Thoracic aorta (tissue), 2 donors: ENCODE measurements at regions not wholly inside any gene's neighbourhood (a gene's known extent, or its start where the extent isn't known, plus 50 kb on each side); places are given as distances from the start of the nearest gene placed in this dataset.
"Not testable (repeated sequence)": the region's sequence is repeated elsewhere in the genome, so short reads cannot be mapped to it uniquely, and the experiment has no call there.

Experiments
- ATAC-seq: fragments of 150-250 bp; one replicate; pipeline ENCODE4 v1.8.0; 2017; ENCODE audit warnings: low read depth; ENCODE audit not compliant: insufficient number of reproducible peaks, low FRiP score
- DNase-seq: peaks from one replicate; pipeline ENCODE4 v3.0.0-alpha.2; 2020; ENCODE audit warnings: low spot score
- H3K27ac ChIP-seq, 2 donors: fragments of 200-600 bp; sonication (generic); 1 replicate in 1 of 2; 2 replicates in 1 of 2; pipeline ENCODE4 v1.5.1; 2016; ENCODE audit warnings: mild to moderate bottlenecking in 2 of 2, moderate library complexity in 2 of 2
- H3K27me3 ChIP-seq: fragments of 200-600 bp; sonication (generic); replicated peaks from 2 replicates; pipeline ENCODE4 v1.6.0; 2016; ENCODE audit warnings: mild to moderate bottlenecking; ENCODE audit not compliant: insufficient read depth
- H3K36me3 ChIP-seq: fragments of 200-600 bp; sonication (generic); one replicate; pipeline ENCODE4 v1.5.1; 2016
- H3K4me1 ChIP-seq, 2 donors: fragments of 200-600 bp; sonication (generic); 1 replicate in 1 of 2; 2 replicates in 1 of 2; pipeline versions ENCODE4 v1.5.1 to v1.6.0; 2016; ENCODE audit warnings: low read depth in 2 of 2, mild to moderate bottlenecking in 1 of 2; ENCODE audit not compliant: control insufficient read depth in 1 of 2
- H3K4me3 ChIP-seq: fragments of 200-600 bp; sonication (generic); 2 replicates; pipeline ENCODE4 v1.5.1; 2016; ENCODE audit warnings: mild to moderate bottlenecking
- H3K9me3 ChIP-seq: fragments of 200-600 bp; sonication (generic); 2 replicates; pipeline ENCODE4 v1.5.1; 2016
- TF ChIP-seq, protein P1 (sequence below): fragments of 200-600 bp; sonication (generic); IDR thresholded peaks from one replicate; pipeline ENCODE4 v1.5.1; 2019; ENCODE audit warnings: antibody characterized with exemption

DNA sequence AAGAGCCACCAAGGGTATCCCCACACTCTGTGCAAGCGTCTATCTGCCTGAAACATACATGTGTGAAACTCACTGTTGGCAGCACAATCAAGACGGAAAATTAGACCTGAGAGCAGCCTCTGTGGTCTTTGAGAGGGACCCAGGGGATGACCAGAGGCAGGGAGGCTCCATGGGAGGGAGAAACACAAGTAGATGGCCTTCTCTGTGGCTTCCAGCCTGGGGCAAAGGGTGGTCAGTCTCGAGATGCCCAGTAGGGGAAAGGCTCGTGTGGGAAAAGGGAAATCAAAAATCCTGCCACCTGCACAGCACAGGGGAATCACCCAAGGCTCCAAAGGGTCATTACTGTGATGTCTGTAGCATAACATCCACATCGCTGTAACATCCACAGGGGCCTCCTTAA, 823.3 kb downstream of the KCNJ18 start:
- no peaks in the 10 kb centered on the region for H3K36me3 ChIP-seq
- H3K4me3 ChIP-seq = no peak overlapping the region
- DNase-seq (no peak), ATAC-seq (no peak)
- no peaks in the 10 kb centered on the region for H3K4me1 ChIP-seq
- H3K9me3 ChIP-seq = no peaks in the 10 kb centered on the region
- H3K27me3 ChIP-seq = no peaks in the 10 kb centered on the region
- no peak overlapping the region for H3K27ac ChIP-seq
- TF ChIP-seq, protein P1, sequence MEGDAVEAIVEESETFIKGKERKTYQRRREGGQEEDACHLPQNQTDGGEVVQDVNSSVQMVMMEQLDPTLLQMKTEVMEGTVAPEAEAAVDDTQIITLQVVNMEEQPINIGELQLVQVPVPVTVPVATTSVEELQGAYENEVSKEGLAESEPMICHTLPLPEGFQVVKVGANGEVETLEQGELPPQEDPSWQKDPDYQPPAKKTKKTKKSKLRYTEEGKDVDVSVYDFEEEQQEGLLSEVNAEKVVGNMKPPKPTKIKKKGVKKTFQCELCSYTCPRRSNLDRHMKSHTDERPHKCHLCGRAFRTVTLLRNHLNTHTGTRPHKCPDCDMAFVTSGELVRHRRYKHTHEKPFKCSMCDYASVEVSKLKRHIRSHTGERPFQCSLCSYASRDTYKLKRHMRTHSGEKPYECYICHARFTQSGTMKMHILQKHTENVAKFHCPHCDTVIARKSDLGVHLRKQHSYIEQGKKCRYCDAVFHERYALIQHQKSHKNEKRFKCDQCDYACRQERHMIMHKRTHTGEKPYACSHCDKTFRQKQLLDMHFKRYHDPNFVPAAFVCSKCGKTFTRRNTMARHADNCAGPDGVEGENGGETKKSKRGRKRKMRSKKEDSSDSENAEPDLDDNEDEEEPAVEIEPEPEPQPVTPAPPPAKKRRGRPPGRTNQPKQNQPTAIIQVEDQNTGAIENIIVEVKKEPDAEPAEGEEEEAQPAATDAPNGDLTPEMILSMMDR = no peak

DNA sequence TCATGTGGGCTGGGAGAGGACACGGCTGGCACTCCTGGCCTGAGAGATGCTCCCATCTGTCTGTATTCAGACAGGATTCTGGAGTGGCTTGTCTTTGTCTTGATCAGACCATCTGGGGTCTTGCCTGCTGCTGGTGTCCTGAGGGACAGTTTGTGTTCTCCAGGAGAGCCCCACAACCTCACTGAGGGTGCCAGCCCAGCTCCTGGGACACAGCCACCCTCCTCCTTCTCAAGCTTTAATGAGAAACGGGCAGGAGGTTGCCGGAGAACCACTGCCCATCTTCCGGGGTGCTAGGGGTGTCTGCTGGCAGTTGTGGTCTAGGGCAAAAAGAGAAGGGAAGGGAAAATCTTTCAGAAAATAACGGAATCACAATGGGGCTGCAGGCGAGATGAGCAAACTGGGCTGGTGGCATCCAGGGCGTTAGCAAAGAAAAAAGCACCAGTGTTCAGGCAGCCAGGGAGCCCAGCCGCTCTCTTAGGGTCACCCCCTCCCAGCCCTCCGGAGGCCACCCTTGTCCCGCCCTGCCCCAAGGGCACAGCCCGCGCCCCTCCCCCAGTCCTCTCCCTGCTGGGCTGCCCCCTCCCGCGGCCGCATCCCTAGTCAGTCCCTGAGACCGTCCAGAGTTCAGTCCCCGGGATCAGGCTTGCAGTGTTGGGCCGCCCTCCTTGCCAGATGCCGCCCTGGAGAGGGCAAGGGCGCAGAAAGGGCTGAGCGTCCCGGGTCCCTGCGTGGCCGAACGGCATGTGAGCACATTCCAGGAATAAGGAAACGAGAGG, 824.7 kb downstream of the KCNJ18 start:
- ATAC-seq (no peak), DNase-seq (no peak)
- H3K4me3 ChIP-seq = no peak overlapping the region
- H3K4me1 ChIP-seq = no peaks in the 10 kb centered on the region
- no peaks in the 10 kb centered on the region for H3K9me3 ChIP-seq
- TF ChIP-seq, protein P1 = no peak
- no peaks in the 10 kb centered on the region for H3K27me3 ChIP-seq
- H3K27ac ChIP-seq = no peak overlapping the region
- H3K36me3 ChIP-seq = no peaks in the 10 kb centered on the region

DNA sequence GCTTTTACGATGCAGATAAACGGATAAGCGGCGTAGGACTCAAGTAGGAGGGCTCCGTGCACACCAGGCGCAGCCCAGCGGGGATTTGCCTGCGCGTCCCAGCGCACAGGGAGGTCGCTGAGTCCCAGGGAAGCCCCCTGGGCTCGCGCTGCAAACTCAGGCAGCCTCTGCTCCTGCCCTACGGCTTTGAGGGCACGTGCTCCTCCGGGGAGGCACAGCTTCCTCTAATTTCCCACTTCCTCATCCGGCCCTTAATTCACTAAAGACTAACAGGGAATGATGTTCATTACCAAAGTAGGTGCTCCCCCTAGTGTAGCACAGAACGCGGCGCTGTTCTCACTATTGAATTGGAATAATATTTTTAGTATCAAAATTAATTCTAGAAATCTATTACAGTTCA, 825.4 kb downstream of the KCNJ18 start:
- ATAC-seq = no peak
- Histone ChIP-seq H3K4me1 (no peaks in the 10 kb centered on the region), H3K27ac (no peak overlapping the region), H3K4me3 (no peak overlapping the region), H3K36me3 (no peaks in the 10 kb centered on the region), H3K27me3 (no peaks in the 10 kb centered on the region), H3K9me3 (no peaks in the 10 kb centered on the region)
- no peak for DNase-seq
- TF ChIP-seq, protein P1 = no peak

DNA sequence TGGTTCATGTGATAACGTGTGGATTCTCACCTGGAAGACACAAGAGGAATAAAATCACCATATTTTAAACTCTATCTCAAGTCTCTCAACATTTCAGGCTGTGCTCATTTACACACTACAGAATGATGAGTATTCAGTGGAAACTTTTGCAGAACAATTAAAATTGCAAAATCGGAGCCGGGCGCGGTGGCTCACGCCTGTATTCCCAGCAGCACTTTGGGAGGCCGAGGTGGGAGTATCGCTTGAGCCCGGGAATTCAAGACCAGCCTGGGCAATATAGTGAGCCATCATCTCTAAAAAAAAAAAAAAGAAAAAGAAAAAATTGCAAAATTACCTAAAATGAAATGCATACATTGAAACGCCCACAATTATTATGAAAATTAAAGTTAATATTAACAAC, 825.9 kb downstream of the KCNJ18 start:
- Histone ChIP-seq H3K4me3 (no peak overlapping the region), H3K27me3 (no peaks in the 10 kb centered on the region), H3K36me3 (no peaks in the 10 kb centered on the region), H3K4me1 (no peaks in the 10 kb centered on the region), H3K9me3 (no peaks in the 10 kb centered on the region), H3K27ac (no peak overlapping the region)
- ATAC-seq = no peak
- TF ChIP-seq, protein P1 = no peak
- DNase-seq = no peak

DNA sequence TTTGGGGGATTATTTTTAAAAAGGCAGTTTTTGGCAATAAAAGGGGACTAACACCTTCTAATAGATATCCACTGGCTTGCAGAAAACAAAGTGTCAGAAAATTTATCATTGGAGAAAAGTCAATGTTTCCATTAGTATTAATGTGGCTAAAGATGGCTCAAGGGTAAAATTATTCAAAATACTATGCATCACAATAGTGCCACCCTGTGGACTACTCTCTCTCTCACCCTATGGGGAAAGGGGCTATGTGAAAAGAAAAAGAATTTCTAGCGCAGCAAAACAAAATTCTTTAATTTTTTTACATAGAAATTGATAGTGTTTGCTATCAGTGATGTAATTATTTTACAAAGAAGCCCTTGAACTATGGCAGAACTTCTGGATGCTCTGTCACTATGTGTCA, 856.5 kb downstream of the KCNJ18 start:
- not testable (repeated sequence) for H3K9me3 ChIP-seq, ATAC-seq, H3K4me1 ChIP-seq, H3K27ac ChIP-seq, H3K27me3 ChIP-seq, DNase-seq, H3K36me3 ChIP-seq, H3K4me3 ChIP-seq

DNA sequence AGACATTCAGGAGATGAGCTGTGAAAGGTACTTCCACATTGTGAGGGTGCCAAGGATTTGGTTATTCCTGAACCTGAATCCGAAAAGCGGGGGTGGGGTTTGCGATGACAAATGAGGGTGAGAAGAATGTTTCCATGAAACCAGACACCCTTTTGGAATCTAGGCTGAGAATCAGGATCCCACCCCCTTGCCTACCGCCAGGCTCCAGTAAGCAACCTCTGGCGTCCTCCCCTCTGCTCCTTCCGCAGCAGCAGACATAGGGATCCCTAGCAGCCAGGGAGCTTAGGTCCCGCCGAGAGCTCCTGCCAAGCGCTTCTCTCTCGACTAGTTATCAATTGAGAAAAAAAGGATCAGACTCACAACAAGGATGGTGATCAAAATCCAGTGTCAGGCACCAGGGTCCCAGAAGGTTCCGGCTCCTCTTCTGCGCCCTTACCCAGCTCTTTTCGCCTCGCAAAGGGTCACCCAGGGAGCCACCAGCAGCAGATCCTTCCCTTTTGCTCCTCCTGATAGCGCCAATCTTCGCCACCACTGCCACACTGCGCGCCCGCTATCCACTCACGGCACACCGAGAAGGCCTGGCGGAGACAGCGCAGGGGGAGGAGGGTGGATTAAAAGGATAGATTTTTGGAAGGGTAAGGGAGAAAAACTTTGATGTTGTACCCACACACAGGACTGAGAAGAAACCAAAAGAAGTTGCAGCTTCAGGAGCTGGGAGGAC, 859.5 kb downstream of the KCNJ18 start:
- not testable (repeated sequence) for DNase-seq, H3K36me3 ChIP-seq, H3K27ac ChIP-seq, ATAC-seq, H3K27me3 ChIP-seq, H3K4me3 ChIP-seq, H3K4me1 ChIP-seq, H3K9me3 ChIP-seq
